ENCODE measurements at regions not wholly inside any gene's neighbourhood (a gene's known extent, or its start where the extent isn't known, plus 50 kb on each side); places are given as distances from the start of the nearest gene placed in this dataset.

- CTCF ChIA-PET = no interaction called here
- 62% methylated on average over 2 of the region's 2 CpGs for WGBS (ENCODE audit: low lambda C conversion rate)
Observed at GRCh38 chr6:81556551-81556950, 195.9 kb downstream of the TENT5A start.

GRCh38 chr6:81553216-81553615, 199.3 kb downstream of the TENT5A start:
- peaks cover 8 to 15% of the 10 kb centered on the region in 2 experiments for H3K4me1 ChIP-seq (ENCODE audit: control insufficient read depth in 1 of 2, insufficient read depth in 2 of 2, low read depth in 1 of 2, low read length in 1 of 2)
- ChIA-PET CTCF (no interaction called here), POLR2A (no interaction called here)
- H3K27me3 ChIP-seq (ENCODE audit: insufficient read depth) = no peaks in the 10 kb centered on the region
- H3K9me3 ChIP-seq = peaks cover 4% of the 10 kb centered on the region; the same call in 1 of the 2 replicates
- H3K79me2 ChIP-seq (ENCODE audit: insufficient read depth) = no peaks in the 10 kb centered on the region
- peaks cover 7% of the 10 kb centered on the region for H3F3A ChIP-seq (replicated peaks; ENCODE audit: insufficient read depth)
- WGBS (ENCODE audit: low lambda C conversion rate) = 19% methylated on average over 2 of the region's 2 CpGs
- TF ChIP-seq NFIC (IDR thresholded peaks at IDR 0.05; ENCODE audit: borderline replicate concordance) (no peak), FOSL2 (IDR thresholded peaks at IDR 0.05; ENCODE audit: borderline replicate concordance, low read depth) (peak; percentile 55; the same call in 1 of the 2 replicates), JUND (IDR thresholded peaks at IDR 0.05) (peak; percentile 30; the same call in 1 of the 2 replicates), RAD21 (IDR thresholded peaks at IDR 0.05; ENCODE audit: low read length) (no peak), EP300 (IDR thresholded peaks at IDR 0.05; ENCODE audit: borderline replicate concordance in 1 of 2, low read depth in 1 of 2, low read length in 1 of 2) (0 out of 4 replicates have a peak, but pooled peaks of 1 of the 2 experiments have one; percentile 9), TCF12 (IDR thresholded peaks at IDR 0.05) (no peak)
- TF ChIP-seq, protein P1, sequence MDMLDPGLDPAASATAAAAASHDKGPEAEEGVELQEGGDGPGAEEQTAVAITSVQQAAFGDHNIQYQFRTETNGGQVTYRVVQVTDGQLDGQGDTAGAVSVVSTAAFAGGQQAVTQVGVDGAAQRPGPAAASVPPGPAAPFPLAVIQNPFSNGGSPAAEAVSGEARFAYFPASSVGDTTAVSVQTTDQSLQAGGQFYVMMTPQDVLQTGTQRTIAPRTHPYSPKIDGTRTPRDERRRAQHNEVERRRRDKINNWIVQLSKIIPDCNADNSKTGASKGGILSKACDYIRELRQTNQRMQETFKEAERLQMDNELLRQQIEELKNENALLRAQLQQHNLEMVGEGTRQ (IDR thresholded peaks at IDR 0.05; ENCODE audit: borderline replicate concordance, low read depth, low read length) = no peak
- no peaks in the 10 kb centered on the region for H3K9me2 ChIP-seq
- no peaks in the 10 kb centered on the region for H4K20me1 ChIP-seq (ENCODE audit: insufficient read depth)
- DNase-seq = no peak
- no peak overlapping the region for H3K4me3 ChIP-seq (ENCODE audit: low read depth in 2 of 2, low read length in 1 of 2)
- H2AFZ ChIP-seq (ENCODE audit: low read depth) = peak overlapping the region; percentile 57; the same call in 1 of the 2 replicates
- no peaks in the 10 kb centered on the region for H3K36me3 ChIP-seq (replicated peaks in 1 of 2; ENCODE audit: control insufficient read depth in 1 of 2, insufficient read depth in 2 of 2, low read length in 1 of 2)
- peak overlapping the region; percentile 28; the same call in 1 of the 2 replicates for H3K4me2 ChIP-seq
- peak overlapping the region in 1 of 2 experiments; percentile 62; a peak in 3 of 4 replicates for H3K27ac ChIP-seq (ENCODE audit: low read depth in 2 of 2, low read length in 1 of 2)
- H3K9ac ChIP-seq = no peak overlapping the region; the same call in 1 of the 2 replicates

More at GRCh38 chr6:81556551-81556950, 195.9 kb downstream of the TENT5A start:
- no peak for DNase-seq
- Histone ChIP-seq H3K36me3 (replicated peaks in 1 of 2; ENCODE audit: control insufficient read depth in 1 of 2, insufficient read depth in 2 of 2, low read length in 1 of 2) (no peaks in the 10 kb centered on the region), H3K9ac (no peak overlapping the region), H3K9me3 (no peaks in the 10 kb centered on the region), H3K4me3 (ENCODE audit: low read depth in 2 of 2, low read length in 1 of 2) (no peak overlapping the region), H3K79me2 (ENCODE audit: insufficient read depth) (no peaks in the 10 kb centered on the region), H3K9me2 (no peaks in the 10 kb centered on the region), H3K27ac (ENCODE audit: low read depth in 2 of 2, low read length in 1 of 2) (no peak overlapping the region), H2AFZ (ENCODE audit: low read depth) (no peak overlapping the region), H3K4me2 (no peak overlapping the region), H3F3A (replicated peaks; ENCODE audit: insufficient read depth) (peaks cover 18% of the 10 kb centered on the region), H3K4me1 (ENCODE audit: control insufficient read depth in 1 of 2, insufficient read depth in 2 of 2, low read depth in 1 of 2, low read length in 1 of 2) (peaks cover 10 to 20% of the 10 kb centered on the region in 2 experiments), H3K27me3 (ENCODE audit: insufficient read depth) (no peaks in the 10 kb centered on the region), H4K20me1 (ENCODE audit: insufficient read depth) (no peaks in the 10 kb centered on the region)
- POLR2A ChIA-PET = no interaction called here
- TF ChIP-seq POLR2AphosphoS5 (IDR thresholded peaks at IDR 0.05; ENCODE audit: low read depth, low read length) (no peak), YY1 (IDR thresholded peaks at IDR 0.05; ENCODE audit: low read depth) (no peak), EP300 (IDR thresholded peaks at IDR 0.05; ENCODE audit: borderline replicate concordance in 1 of 2, low read depth in 1 of 2, low read length in 1 of 2) (no peak), TEAD4 (IDR thresholded peaks at IDR 0.05; ENCODE audit: borderline replicate concordance, insufficient read depth) (no peak), NFIC (IDR thresholded peaks at IDR 0.05; ENCODE audit: borderline replicate concordance) (no peak), GABPA (IDR thresholded peaks at IDR 0.05; ENCODE audit: low read depth) (no peak), FOSL2 (IDR thresholded peaks at IDR 0.05; ENCODE audit: borderline replicate concordance, low read depth) (no peak), RAD21 (IDR thresholded peaks at IDR 0.05; ENCODE audit: low read length) (no peak)
